Cardiac muscle cell (in vitro differentiated cells and primary cell): ENCODE measurements at regions not wholly inside any gene's neighbourhood (a gene's known extent, or its start where the extent isn't known, plus 50 kb on each side); places are given as distances from the start of the nearest gene placed in this dataset.

Experiments
- DNase-seq, 2 donors: peaks; one replicate each; pipeline versions ENCODE4 v3.0.0 to v3.0.0-alpha.2; 2010 to 2017; ENCODE audit warnings: low read depth in 1 of 2, low spot score in 1 of 2
- H3K27ac ChIP-seq: fragments of 200-600 bp; sonication (generic); 2 replicates; pipeline ENCODE4 v1.5.1; 2016
- H3K27me3 ChIP-seq: fragments of 200-600 bp; sonication (generic); 2 replicates; pipeline ENCODE4 v1.6.0; 2016; ENCODE audit warnings: control low read depth
- H3K36me3 ChIP-seq: fragments of 200-600 bp; sonication (generic); 2 replicates; pipeline ENCODE4 v1.5.1; 2016; ENCODE audit warnings: control low read depth
- H3K4me1 ChIP-seq: fragments of 200-600 bp; sonication (generic); 2 replicates; pipeline ENCODE4 v1.8.1; 2017; ENCODE audit warnings: low read depth, mild to moderate bottlenecking, mixed run types
- H3K4me3 ChIP-seq: fragments of 200-600 bp; sonication (generic); 2 replicates; pipeline ENCODE4 v1.5.1; 2016; ENCODE audit warnings: mild to moderate bottlenecking
- H3K9me3 ChIP-seq: fragments of 200-600 bp; sonication (generic); 2 replicates; pipeline ENCODE4 v1.5.1; 2017; ENCODE audit warnings: low read depth, mild to moderate bottlenecking, control low read depth
- CTCF ChIP-seq: IDR thresholded peaks from 2 replicates; pipeline ENCODE4 v1.5.1; 2012; ENCODE audit warnings: low read depth, mild to moderate bottlenecking, low read length

- Histone ChIP-seq H3K4me1 (no peaks in the 10 kb centered on the region), H3K36me3 (no peaks in the 10 kb centered on the region), H3K27ac (no peak overlapping the region), H3K9me3 (no peaks in the 10 kb centered on the region), H3K27me3 (no peaks in the 10 kb centered on the region), H3K4me3 (no peak overlapping the region)
- no peak for DNase-seq
- TF ChIP-seq CTCF, result no peak
Observed at GRCh38 chr7:3154317-3154716, 110.7 kb upstream of the CARD11 start.

- H3K4me3 ChIP-seq, result no peak overlapping the region
- H3K27me3 ChIP-seq, result no peaks in the 10 kb centered on the region
- H3K36me3 ChIP-seq, result no peaks in the 10 kb centered on the region
- H3K27ac ChIP-seq, result no peak overlapping the region
- no peaks in the 10 kb centered on the region for H3K4me1 ChIP-seq
- H3K9me3 ChIP-seq, result no peaks in the 10 kb centered on the region
- peak; percentile 54 to 60 for DNase-seq
- peak; percentile 75 for TF ChIP-seq CTCF
Observed at GRCh38 chr7:3154881-3155494, 111.3 kb upstream of the CARD11 start.

- no peak overlapping the region for H3K27ac ChIP-seq
- no peak for DNase-seq
- H3K9me3 ChIP-seq, result no peaks in the 10 kb centered on the region
- H3K4me1 ChIP-seq, result no peaks in the 10 kb centered on the region
- no peaks in the 10 kb centered on the region for H3K36me3 ChIP-seq
- H3K4me3 ChIP-seq, result no peak overlapping the region
- H3K27me3 ChIP-seq, result no peaks in the 10 kb centered on the region
- no peak for TF ChIP-seq CTCF
Observed at GRCh38 chr7:3156508-3156907, 112.8 kb upstream of the CARD11 start.

GRCh38 chr7:3157566-3158287 is 114.1 kb upstream of the CARD11 start:
- Histone ChIP-seq H3K4me3 (no peak overlapping the region), H3K36me3 (no peaks in the 10 kb centered on the region), H3K27ac (no peak overlapping the region), H3K4me1 (no peaks in the 10 kb centered on the region), H3K9me3 (no peaks in the 10 kb centered on the region), H3K27me3 (no peaks in the 10 kb centered on the region)
- no peak for TF ChIP-seq CTCF
- DNase-seq, result peak in 1 of 2 donors; percentile 52

- DNase-seq, result no peak
- no peaks in the 10 kb centered on the region for H3K4me1 ChIP-seq
- TF ChIP-seq CTCF, result no peak
- no peaks in the 10 kb centered on the region for H3K27me3 ChIP-seq
- no peak overlapping the region for H3K27ac ChIP-seq
- H3K36me3 ChIP-seq, result no peaks in the 10 kb centered on the region
- no peak overlapping the region for H3K4me3 ChIP-seq
- no peaks in the 10 kb centered on the region for H3K9me3 ChIP-seq
Observed at GRCh38 chr7:3158341-3158760, 114.7 kb upstream of the CARD11 start.
